GM23338 (cell line): ENCODE measurements at regions not wholly inside any gene's neighbourhood (a gene's known extent, or its start where the extent isn't known, plus 50 kb on each side); places are given as distances from the start of the nearest gene placed in this dataset.

ENCODE experiments used
- ATAC-seq: fragments of 200-7000 bp; cut with Tn5 transposase; 3 replicates; pipeline ENCODE4 v1.9.1; 2020
- DNase-seq: peaks from one replicate; pipeline ENCODE4 v3.0.0-alpha.2; 2015; ENCODE audit warnings: low spot score
- H2AFZ ChIP-seq: fragments of 200-600 bp; sonication (generic); 2 replicates; pipeline ENCODE4 v1.8.0; 2016; ENCODE audit warnings: antibody characterized with exemption, mild to moderate bottlenecking, moderate library complexity
- H3F3A ChIP-seq: fragments of 200-600 bp; sonication (generic); replicated peaks from 2 replicates; pipeline ENCODE4 v1.8.0; 2017; ENCODE audit warnings: antibody characterized with exemption, mixed run types, low read depth
- H3K27ac ChIP-seq: fragments of 200-600 bp; sonication (generic); 2 replicates; pipeline ENCODE4 v1.6.1; 2016; ENCODE audit warnings: low read depth
- H3K27me3 ChIP-seq: fragments of 200-600 bp; sonication (generic); 2 replicates; pipeline ENCODE4 v1.8.0; 2016; ENCODE audit warnings: mild to moderate bottlenecking, mixed run types, moderate library complexity; ENCODE audit not compliant: insufficient read depth
- H3K36me3 ChIP-seq: fragments of 200-600 bp; sonication (generic); 2 replicates; pipeline ENCODE4 v1.8.0; 2016; ENCODE audit warnings: mild to moderate bottlenecking; ENCODE audit not compliant: insufficient read depth
- H3K4me1 ChIP-seq: fragments of 200-600 bp; sonication (generic); 2 replicates; pipeline ENCODE4 v1.8.0; 2016; ENCODE audit warnings: mild to moderate bottlenecking, moderate library complexity; ENCODE audit not compliant: insufficient read depth
- H3K4me2 ChIP-seq: fragments of 200-600 bp; sonication (generic); 2 replicates; pipeline ENCODE4 v1.7.1; 2017; ENCODE audit warnings: mixed run types
- H3K4me3 ChIP-seq: fragments of 200-600 bp; sonication (generic); 2 replicates; pipeline ENCODE4 v1.6.1; 2016; ENCODE audit warnings: mixed run types
- H3K79me2 ChIP-seq: fragments of 200-600 bp; sonication (generic); replicated peaks from 2 replicates; pipeline ENCODE4 v1.8.0; 2017; ENCODE audit warnings: mild to moderate bottlenecking; ENCODE audit not compliant: insufficient read depth
- H3K9me2 ChIP-seq: fragments of 200-600 bp; sonication (generic); 2 replicates; pipeline ENCODE4 v1.8.0; 2017; ENCODE audit not compliant: insufficient read depth
- H4K20me1 ChIP-seq: fragments of 200-600 bp; sonication (generic); replicated peaks from 2 replicates; pipeline ENCODE4 v1.8.0; 2017; ENCODE audit warnings: mild to moderate bottlenecking; ENCODE audit not compliant: insufficient read depth
- H3K27ac Mint-ChIP-seq: 2 replicates; pipeline ENCODE4 v1.8.0; 2020; ENCODE audit warnings: inconsistent platforms, mild to moderate bottlenecking, moderate library complexity, mixed read lengths
- H3K27me3 Mint-ChIP-seq: 3 replicates; pipeline ENCODE4 v1.8.0; 2022; ENCODE audit warnings: low read depth, mild to moderate bottlenecking, moderate library complexity, mixed read lengths, inconsistent platforms; ENCODE audit not compliant: insufficient read depth, poor library complexity
- H3K36me3 Mint-ChIP-seq: 3 replicates; pipeline ENCODE4 v1.8.0; 2021; ENCODE audit warnings: low read depth, mild to moderate bottlenecking, inconsistent platforms, moderate library complexity, mixed read lengths
- H3K4me1 Mint-ChIP-seq: 3 replicates; pipeline ENCODE4 v1.8.0; 2020; ENCODE audit warnings: mild to moderate bottlenecking, inconsistent platforms, mixed read lengths
- H3K4me3 Mint-ChIP-seq: 3 replicates; pipeline ENCODE4 v1.8.0; 2021; ENCODE audit warnings: moderate library complexity, mild to moderate bottlenecking, inconsistent platforms, mixed read lengths
- H3K9me3 Mint-ChIP-seq: 3 replicates; pipeline ENCODE4 v1.8.0; 2020; ENCODE audit warnings: moderate library complexity, mild to moderate bottlenecking, inconsistent platforms, mixed read lengths
- CREB1 ChIP-seq: fragments of 250-450 bp; sonication (Bioruptor Pico); IDR thresholded peaks from 2 replicates; pipeline ENCODE4 v1.5.0; 2020; ENCODE audit warnings: low read depth, mild to moderate bottlenecking, moderate library complexity
- EZH2 ChIP-seq: fragments of 200-600 bp; sonication (generic); IDR thresholded peaks from one replicate; pipeline ENCODE4 v1.8.0; 2017; ENCODE audit warnings: antibody characterized with exemption, mild to moderate bottlenecking, low read depth; ENCODE audit not compliant: unreplicated experiment
- EZH2phosphoT487 ChIP-seq: fragments of 200-600 bp; sonication (generic); IDR thresholded peaks from one replicate; pipeline ENCODE4 v1.8.1; 2018; ENCODE audit warnings: antibody characterized with exemption; ENCODE audit not compliant: unreplicated experiment
- JUNB ChIP-seq: IDR thresholded peaks from one replicate; pipeline ENCODE4 v1.6.1; 2016; ENCODE audit warnings: antibody characterized with exemption; ENCODE audit not compliant: unreplicated experiment
- NANOG ChIP-seq: IDR thresholded peaks from 2 replicates; pipeline ENCODE4 v1.6.1; 2016; ENCODE audit warnings: antibody characterized with exemption, borderline replicate concordance
- POLR2AphosphoS5 ChIP-seq: IDR thresholded peaks from 2 replicates; pipeline ENCODE4 v1.6.1; 2016; ENCODE audit warnings: antibody characterized with exemption, low read depth
- STAT1 ChIP-seq: IDR thresholded peaks from one replicate; pipeline ENCODE4 v1.6.1; 2016; ENCODE audit warnings: antibody characterized with exemption; ENCODE audit not compliant: unreplicated experiment
- ZNF114 ChIP-seq: fragments of 250-450 bp; sonication (Bioruptor Pico); IDR thresholded peaks from 2 replicates; pipeline ENCODE4 v1.5.0; 2020; ENCODE audit warnings: mild to moderate bottlenecking, moderate library complexity
- ZNF331 ChIP-seq: fragments of 250-450 bp; sonication (Bioruptor Pico); IDR thresholded peaks from 2 replicates; pipeline ENCODE4 v1.5.0; 2020; ENCODE audit warnings: low read depth, mild to moderate bottlenecking, moderate library complexity
- TF ChIP-seq, protein P1 (sequence below): IDR thresholded peaks from 2 replicates; pipeline ENCODE4 v1.6.1; 2016; ENCODE audit warnings: antibody characterized with exemption
- TF ChIP-seq, protein P2 (sequence below): IDR thresholded peaks from one replicate; pipeline ENCODE4 v1.6.1; 2018; ENCODE audit warnings: antibody characterized with exemption; ENCODE audit not compliant: unreplicated experiment
- TF ChIP-seq, protein P3 (sequence below): fragments of 250-450 bp; sonication (Bioruptor Pico); IDR thresholded peaks from 2 replicates; pipeline ENCODE4 v1.5.0; 2020; ENCODE audit warnings: mild to moderate bottlenecking, moderate library complexity
- TF ChIP-seq, protein P4 (sequence below), 2 experiments: fragments of 200-600 bp in 1 of 2; sonication (generic) in 1 of 2; conservative IDR thresholded peaks; 2 replicates each; pipeline versions ENCODE4 v1.5.1 to v1.6.1; 2016 to 2017; ENCODE audit warnings: antibody characterized with exemption in 2 of 2, low read depth in 2 of 2, mild to moderate bottlenecking in 2 of 2, moderate library complexity in 1 of 2

DNA sequence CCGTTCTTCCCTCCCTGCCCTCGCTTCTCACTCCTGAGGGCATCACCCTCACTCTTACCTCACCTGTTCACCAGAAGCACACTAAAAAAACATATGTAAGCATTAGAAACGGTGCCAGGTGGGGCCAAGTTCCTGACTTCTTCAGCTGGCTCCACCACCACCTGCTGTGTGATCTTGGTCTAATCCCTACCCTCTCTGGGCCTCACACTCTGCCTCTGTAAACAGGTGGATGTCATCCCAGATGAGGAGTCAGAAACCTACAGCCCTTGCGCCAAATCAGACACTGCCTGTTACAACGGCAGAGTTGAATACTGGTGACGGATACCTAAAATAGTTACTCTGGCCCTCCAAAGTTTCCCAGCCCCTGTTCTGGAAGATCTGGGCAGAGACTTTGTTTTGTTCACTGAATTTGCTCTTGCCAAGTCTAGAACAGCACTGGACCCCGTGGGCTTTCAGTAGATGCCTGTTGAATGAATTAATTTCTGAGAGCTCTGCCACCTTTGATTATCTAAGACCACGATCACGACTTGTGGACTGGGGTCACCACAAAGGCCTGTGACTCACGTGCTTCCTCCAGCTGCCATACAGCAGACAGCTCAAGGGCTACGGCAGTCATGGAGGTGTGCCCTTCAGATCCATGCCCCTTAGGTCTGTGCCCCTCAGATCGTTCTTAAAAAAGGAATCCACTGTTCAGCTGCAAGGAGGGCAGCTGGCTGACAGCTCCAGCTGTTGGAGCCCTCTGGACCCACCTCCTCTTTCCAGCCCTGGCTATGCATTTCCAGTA, 71.9 kb downstream of the GSC start:
- no peak overlapping the region for H3K4me2 ChIP-seq
- H3K4me3 Mint-ChIP-seq, result no peak overlapping the region

More for the DNA sequence above, 71.9 kb downstream of the GSC start:
- no peaks in the 10 kb centered on the region for H3K27me3 ChIP-seq
- H3K4me3 ChIP-seq, result no peak overlapping the region
- no peaks in the 10 kb centered on the region for H4K20me1 ChIP-seq
- no peaks in the 10 kb centered on the region for H3F3A ChIP-seq
- H3K36me3 ChIP-seq, result no peaks in the 10 kb centered on the region
- Mint-ChIP-seq H3K4me1 (peaks cover 8% of the 10 kb centered on the region), H3K27ac (no peak overlapping the region), H3K9me3 (no peaks in the 10 kb centered on the region), H3K27me3 (peaks cover 11% of the 10 kb centered on the region), H3K36me3 (no peaks in the 10 kb centered on the region)
- H2AFZ ChIP-seq, result no peak overlapping the region
- no peak for TF ChIP-seq ZNF114 (CRISPR knock-in tag)
- TF ChIP-seq POLR2AphosphoS5, result no peak
- TF ChIP-seq, protein P1, sequence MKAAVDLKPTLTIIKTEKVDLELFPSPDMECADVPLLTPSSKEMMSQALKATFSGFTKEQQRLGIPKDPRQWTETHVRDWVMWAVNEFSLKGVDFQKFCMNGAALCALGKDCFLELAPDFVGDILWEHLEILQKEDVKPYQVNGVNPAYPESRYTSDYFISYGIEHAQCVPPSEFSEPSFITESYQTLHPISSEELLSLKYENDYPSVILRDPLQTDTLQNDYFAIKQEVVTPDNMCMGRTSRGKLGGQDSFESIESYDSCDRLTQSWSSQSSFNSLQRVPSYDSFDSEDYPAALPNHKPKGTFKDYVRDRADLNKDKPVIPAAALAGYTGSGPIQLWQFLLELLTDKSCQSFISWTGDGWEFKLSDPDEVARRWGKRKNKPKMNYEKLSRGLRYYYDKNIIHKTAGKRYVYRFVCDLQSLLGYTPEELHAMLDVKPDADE, result no peak
- no peak for TF ChIP-seq EZH2phosphoT487
- no peak for TF ChIP-seq ZNF331 (CRISPR knock-in tag)
- TF ChIP-seq, protein P2, sequence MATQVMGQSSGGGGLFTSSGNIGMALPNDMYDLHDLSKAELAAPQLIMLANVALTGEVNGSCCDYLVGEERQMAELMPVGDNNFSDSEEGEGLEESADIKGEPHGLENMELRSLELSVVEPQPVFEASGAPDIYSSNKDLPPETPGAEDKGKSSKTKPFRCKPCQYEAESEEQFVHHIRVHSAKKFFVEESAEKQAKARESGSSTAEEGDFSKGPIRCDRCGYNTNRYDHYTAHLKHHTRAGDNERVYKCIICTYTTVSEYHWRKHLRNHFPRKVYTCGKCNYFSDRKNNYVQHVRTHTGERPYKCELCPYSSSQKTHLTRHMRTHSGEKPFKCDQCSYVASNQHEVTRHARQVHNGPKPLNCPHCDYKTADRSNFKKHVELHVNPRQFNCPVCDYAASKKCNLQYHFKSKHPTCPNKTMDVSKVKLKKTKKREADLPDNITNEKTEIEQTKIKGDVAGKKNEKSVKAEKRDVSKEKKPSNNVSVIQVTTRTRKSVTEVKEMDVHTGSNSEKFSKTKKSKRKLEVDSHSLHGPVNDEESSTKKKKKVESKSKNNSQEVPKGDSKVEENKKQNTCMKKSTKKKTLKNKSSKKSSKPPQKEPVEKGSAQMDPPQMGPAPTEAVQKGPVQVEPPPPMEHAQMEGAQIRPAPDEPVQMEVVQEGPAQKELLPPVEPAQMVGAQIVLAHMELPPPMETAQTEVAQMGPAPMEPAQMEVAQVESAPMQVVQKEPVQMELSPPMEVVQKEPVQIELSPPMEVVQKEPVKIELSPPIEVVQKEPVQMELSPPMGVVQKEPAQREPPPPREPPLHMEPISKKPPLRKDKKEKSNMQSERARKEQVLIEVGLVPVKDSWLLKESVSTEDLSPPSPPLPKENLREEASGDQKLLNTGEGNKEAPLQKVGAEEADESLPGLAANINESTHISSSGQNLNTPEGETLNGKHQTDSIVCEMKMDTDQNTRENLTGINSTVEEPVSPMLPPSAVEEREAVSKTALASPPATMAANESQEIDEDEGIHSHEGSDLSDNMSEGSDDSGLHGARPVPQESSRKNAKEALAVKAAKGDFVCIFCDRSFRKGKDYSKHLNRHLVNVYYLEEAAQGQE, result no peak
- TF ChIP-seq, protein P3, sequence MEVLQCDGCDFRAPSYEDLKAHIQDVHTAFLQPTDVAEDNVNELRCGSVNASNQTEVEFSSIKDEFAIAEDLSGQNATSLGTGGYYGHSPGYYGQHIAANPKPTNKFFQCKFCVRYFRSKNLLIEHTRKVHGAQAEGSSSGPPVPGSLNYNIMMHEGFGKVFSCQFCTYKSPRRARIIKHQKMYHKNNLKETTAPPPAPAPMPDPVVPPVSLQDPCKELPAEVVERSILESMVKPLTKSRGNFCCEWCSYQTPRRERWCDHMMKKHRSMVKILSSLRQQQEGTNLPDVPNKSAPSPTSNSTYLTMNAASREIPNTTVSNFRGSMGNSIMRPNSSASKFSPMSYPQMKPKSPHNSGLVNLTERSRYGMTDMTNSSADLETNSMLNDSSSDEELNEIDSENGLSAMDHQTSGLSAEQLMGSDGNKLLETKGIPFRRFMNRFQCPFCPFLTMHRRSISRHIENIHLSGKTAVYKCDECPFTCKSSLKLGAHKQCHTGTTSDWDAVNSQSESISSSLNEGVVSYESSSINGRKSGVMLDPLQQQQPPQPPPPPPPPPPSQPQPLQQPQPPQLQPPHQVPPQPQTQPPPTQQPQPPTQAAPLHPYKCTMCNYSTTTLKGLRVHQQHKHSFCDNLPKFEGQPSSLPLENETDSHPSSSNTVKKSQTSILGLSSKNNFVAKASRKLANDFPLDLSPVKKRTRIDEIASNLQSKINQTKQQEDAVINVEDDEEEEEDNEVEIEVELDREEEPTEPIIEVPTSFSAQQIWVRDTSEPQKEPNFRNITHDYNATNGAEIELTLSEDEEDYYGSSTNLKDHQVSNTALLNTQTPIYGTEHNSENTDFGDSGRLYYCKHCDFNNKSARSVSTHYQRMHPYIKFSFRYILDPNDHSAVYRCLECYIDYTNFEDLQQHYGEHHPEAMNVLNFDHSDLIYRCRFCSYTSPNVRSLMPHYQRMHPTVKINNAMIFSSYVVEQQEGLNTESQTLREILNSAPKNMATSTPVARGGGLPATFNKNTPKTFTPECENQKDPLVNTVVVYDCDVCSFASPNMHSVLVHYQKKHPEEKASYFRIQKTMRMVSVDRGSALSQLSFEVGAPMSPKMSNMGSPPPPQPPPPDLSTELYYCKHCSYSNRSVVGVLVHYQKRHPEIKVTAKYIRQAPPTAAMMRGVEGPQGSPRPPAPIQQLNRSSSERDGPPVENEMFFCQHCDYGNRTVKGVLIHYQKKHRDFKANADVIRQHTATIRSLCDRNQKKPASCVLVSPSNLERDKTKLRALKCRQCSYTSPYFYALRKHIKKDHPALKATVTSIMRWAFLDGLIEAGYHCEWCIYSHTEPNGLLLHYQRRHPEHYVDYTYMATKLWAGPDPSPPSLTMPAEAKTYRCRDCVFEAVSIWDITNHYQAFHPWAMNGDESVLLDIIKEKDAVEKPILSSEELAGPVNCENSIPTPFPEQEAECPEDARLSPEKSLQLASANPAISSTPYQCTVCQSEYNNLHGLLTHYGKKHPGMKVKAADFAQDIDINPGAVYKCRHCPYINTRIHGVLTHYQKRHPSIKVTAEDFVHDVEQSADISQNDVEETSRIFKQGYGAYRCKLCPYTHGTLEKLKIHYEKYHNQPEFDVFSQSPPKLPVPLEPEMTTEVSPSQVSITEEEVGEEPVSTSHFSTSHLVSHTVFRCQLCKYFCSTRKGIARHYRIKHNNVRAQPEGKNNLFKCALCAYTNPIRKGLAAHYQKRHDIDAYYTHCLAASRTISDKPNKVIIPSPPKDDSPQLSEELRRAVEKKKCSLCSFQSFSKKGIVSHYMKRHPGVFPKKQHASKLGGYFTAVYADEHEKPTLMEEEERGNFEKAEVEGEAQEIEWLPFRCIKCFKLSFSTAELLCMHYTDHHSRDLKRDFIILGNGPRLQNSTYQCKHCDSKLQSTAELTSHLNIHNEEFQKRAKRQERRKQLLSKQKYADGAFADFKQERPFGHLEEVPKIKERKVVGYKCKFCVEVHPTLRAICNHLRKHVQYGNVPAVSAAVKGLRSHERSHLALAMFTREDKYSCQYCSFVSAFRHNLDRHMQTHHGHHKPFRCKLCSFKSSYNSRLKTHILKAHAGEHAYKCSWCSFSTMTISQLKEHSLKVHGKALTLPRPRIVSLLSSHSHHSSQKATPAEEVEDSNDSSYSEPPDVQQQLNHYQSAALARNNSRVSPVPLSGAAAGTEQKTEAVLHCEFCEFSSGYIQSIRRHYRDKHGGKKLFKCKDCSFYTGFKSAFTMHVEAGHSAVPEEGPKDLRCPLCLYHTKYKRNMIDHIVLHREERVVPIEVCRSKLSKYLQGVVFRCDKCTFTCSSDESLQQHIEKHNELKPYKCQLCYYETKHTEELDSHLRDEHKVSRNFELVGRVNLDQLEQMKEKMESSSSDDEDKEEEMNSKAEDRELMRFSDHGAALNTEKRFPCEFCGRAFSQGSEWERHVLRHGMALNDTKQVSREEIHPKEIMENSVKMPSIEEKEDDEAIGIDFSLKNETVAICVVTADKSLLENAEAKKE, result no peak
- no peak for TF ChIP-seq EZH2
- TF ChIP-seq CREB1 (CRISPR knock-in tag), result no peak
- TF ChIP-seq STAT1, result no peak
- TF ChIP-seq NANOG, result no peak
- no peak for TF ChIP-seq JUNB
- TF ChIP-seq, protein P4, sequence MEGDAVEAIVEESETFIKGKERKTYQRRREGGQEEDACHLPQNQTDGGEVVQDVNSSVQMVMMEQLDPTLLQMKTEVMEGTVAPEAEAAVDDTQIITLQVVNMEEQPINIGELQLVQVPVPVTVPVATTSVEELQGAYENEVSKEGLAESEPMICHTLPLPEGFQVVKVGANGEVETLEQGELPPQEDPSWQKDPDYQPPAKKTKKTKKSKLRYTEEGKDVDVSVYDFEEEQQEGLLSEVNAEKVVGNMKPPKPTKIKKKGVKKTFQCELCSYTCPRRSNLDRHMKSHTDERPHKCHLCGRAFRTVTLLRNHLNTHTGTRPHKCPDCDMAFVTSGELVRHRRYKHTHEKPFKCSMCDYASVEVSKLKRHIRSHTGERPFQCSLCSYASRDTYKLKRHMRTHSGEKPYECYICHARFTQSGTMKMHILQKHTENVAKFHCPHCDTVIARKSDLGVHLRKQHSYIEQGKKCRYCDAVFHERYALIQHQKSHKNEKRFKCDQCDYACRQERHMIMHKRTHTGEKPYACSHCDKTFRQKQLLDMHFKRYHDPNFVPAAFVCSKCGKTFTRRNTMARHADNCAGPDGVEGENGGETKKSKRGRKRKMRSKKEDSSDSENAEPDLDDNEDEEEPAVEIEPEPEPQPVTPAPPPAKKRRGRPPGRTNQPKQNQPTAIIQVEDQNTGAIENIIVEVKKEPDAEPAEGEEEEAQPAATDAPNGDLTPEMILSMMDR (conservative IDR thresholded peaks at IDR 0.05; ENCODE audit: low read depth in 2 of 2), result no peak
- no peaks in the 10 kb centered on the region for H3K9me2 ChIP-seq
- H3K4me1 ChIP-seq, result no peaks in the 10 kb centered on the region; the same call in 1 of the 2 replicates
- no peaks in the 10 kb centered on the region for H3K79me2 ChIP-seq
- no peak for DNase-seq
- no peak overlapping the region for H3K27ac ChIP-seq
- ATAC-seq, result no peak
